GM12878 (cell line): ENCODE measurements at regions not wholly inside any gene's neighbourhood (a gene's known extent, or its start where the extent isn't known, plus 50 kb on each side); places are given as distances from the start of the nearest gene placed in this dataset.

Source experiments
- ATAC-seq: fragments of 200-7000 bp; cut with Tn5 transposase; 3 replicates; pipeline ENCODE4 v1.9.1; 2020; ENCODE audit warnings: mild to moderate bottlenecking, moderate library complexity
- BruUV-seq: library from RNA; stranded (reverse); fragments of 400-500 nt; replicated peaks from 2 replicates; lab custom pipeline; 2021; lab: Mats Ljungman, UMichigan
- CTCF ChIA-PET: fragments of 300-600 bp; sonication (Branson Sonifier 250); formaldehyde crosslinking; extraction: SDS; loops from one replicate; lab custom pipeline; 2021; ENCODE audit warnings: inconsistent platforms; lab: Yijun Ruan, JAX
- POLR2A ChIA-PET: fragments of 350-600 bp; formaldehyde crosslinking; extraction: SDS; loops from one replicate; lab custom pipeline; 2021; ENCODE audit warnings: inconsistent platforms; lab: Charles Lee
- RAD21 ChIA-PET: fragments of 300-600 bp; sonication (Branson Sonifier 250); formaldehyde crosslinking; loops from one replicate; lab custom pipeline; 2023; ENCODE audit warnings: antibody characterized with exemption; ENCODE audit not compliant: unreplicated experiment; lab: Charles Lee
- SMC1A ChIA-PET: fragments of 300-600 bp; sonication (Branson Sonifier 250); formaldehyde crosslinking; loops from one replicate; lab custom pipeline; 2023; ENCODE audit not compliant: unreplicated experiment, uncharacterized antibody; lab: Charles Lee
- DNase-seq: peaks from one replicate; pipeline ENCODE4 v3.0.0-alpha.2; 2011; ENCODE audit warnings: low read depth, low spot score
- FAIRE-seq: peaks from 3 replicates; lab custom pipeline; 2011; peaks lifted over from hg19 to GRCh38; lab: Jason Lieb, UNC
- H2AFZ ChIP-seq: 2 replicates; pipeline ENCODE4 v1.6.0; 2011; ENCODE audit warnings: low read depth, low read length, control low read depth; ENCODE audit not compliant: control insufficient read depth
- H3K27ac ChIP-seq: 2 replicates; pipeline ENCODE4 v1.5.1; 2011; ENCODE audit warnings: control low read depth; ENCODE audit not compliant: control insufficient read depth, insufficient read depth
- H3K27me3 ChIP-seq, 2 experiments: replicated peaks in 1 of 2; 2 replicates each; pipeline versions ENCODE4 v1.6.0 to v1.6.1; 2011; ENCODE audit warnings: low read length in 1 of 2; ENCODE audit not compliant: control insufficient read depth in 2 of 2, insufficient read depth in 2 of 2
- H3K36me3 ChIP-seq, 2 experiments: 2 replicates each; pipeline ENCODE4 v1.5.1; 2011; ENCODE audit warnings: low read length in 1 of 2; ENCODE audit not compliant: control insufficient read depth in 2 of 2, insufficient read depth in 2 of 2
- H3K4me1 ChIP-seq: 2 replicates; pipeline ENCODE4 v1.6.1; 2011; ENCODE audit warnings: mild to moderate bottlenecking, low read length, moderate library complexity, mixed read lengths; ENCODE audit not compliant: control insufficient read depth, insufficient read depth
- H3K4me2 ChIP-seq: 2 replicates; pipeline ENCODE4 v1.6.0; 2011; ENCODE audit warnings: control low read depth; ENCODE audit not compliant: control insufficient read depth, insufficient read depth
- H3K4me3 ChIP-seq: fragments of 200-600 bp; sonication (generic); 2 replicates; pipeline ENCODE4 v1.5.1; 2016
- H3K79me2 ChIP-seq: 2 replicates; pipeline ENCODE4 v1.6.0; 2011; ENCODE audit warnings: low read length; ENCODE audit not compliant: control insufficient read depth, insufficient read depth
- H3K9ac ChIP-seq: 2 replicates; pipeline ENCODE4 v1.8.0; 2011; ENCODE audit warnings: low read length, control low read depth, mixed read lengths; ENCODE audit not compliant: control insufficient read depth, insufficient read depth
- H3K9me3 ChIP-seq: replicated peaks from 3 replicates; pipeline ENCODE4 v1.5.1; 2011; ENCODE audit warnings: mild to moderate bottlenecking, low read length; ENCODE audit not compliant: control insufficient read depth, insufficient read depth
- H4K20me1 ChIP-seq: 2 replicates; pipeline ENCODE4 v1.6.0; 2011; ENCODE audit not compliant: control insufficient read depth, insufficient read depth
- FOXM1 ChIP-seq: IDR thresholded peaks from 2 replicates; pipeline ENCODE4 v1.6.1; 2012; ENCODE audit warnings: low read depth, mild to moderate bottlenecking, inconsistent platforms, low read length, moderate library complexity
- RUNX3 ChIP-seq: IDR thresholded peaks from 2 replicates; pipeline ENCODE4 v1.6.1; 2012; ENCODE audit warnings: low read length, inconsistent platforms
- TAF1 ChIP-seq: IDR thresholded peaks from 2 replicates; pipeline ENCODE4 v1.6.1; 2011; ENCODE audit warnings: mild to moderate bottlenecking, low read depth, low read length, borderline replicate concordance
- ZNF217 ChIP-seq: fragments of 450-650 bp; IDR thresholded peaks from 2 replicates; pipeline ENCODE4 v1.6.1; 2017; ENCODE audit warnings: antibody characterized with exemption, mild to moderate bottlenecking
- ZNF24 ChIP-seq: fragments of 450-650 bp; IDR thresholded peaks from 2 replicates; pipeline ENCODE4 v1.6.1; 2017; ENCODE audit warnings: antibody characterized with exemption, mild to moderate bottlenecking
- WGBS: methylation state at CpG from one replicate; pipeline ENCODE4 v1.1.6; 2016; ENCODE audit warnings: low lambda C conversion rate; ENCODE audit not compliant: insufficient replicate concordance, insufficient coverage; ENCODE audit errors: missing lambda C conversion rate; 5-methylcytosine and 5-hydroxymethylcytosine counted together
- in situ Hi-C: fragments of 300-500 bp; cut with MboI; formaldehyde crosslinking; loops from 9 replicates; pipeline ENCODE4 v1.14.3; 2018; ENCODE audit warnings: mixed read lengths
- intact Hi-C: fragments of 100-400 bp; cut with micrococcal nuclease; formaldehyde crosslinking; loops from one replicate; pipeline ENCODE4 v1.14.2; 2022; ENCODE audit not compliant: unreplicated experiment
- TF ChIP-seq, protein P1 (sequence below): fragments of 150-350 bp; IDR thresholded peaks from 2 replicates; pipeline ENCODE4 v1.6.1; 2016; ENCODE audit warnings: low read depth, low read length

DNA sequence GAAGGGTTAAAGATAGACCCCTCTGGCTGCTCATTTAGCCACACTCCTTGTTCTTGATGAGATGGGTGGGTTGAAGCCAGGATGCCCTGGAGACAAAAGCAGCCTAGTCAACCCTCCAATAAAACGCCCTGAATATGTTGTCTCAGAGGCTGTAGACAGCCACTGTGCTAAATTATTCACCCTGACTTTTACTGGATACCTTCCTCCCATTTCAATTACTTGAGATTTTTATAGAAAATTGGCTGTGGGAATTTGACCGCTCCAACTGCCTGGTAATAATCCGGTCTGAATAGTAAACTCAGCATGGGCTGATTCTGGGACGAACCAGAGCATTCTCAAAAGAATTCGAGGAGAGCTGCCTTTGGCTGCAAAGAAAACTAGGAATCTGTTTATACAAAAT is 104.2 kb downstream of the SNX18 start:
- H3K4me2 ChIP-seq, result no peak overlapping the region
- POLR2A ChIA-PET, result no interaction called here

More for the DNA sequence above, 104.2 kb downstream of the SNX18 start:
- DNase-seq (no peak), ATAC-seq (no peak), FAIRE-seq (no peak)
- TF ChIP-seq, protein P1, sequence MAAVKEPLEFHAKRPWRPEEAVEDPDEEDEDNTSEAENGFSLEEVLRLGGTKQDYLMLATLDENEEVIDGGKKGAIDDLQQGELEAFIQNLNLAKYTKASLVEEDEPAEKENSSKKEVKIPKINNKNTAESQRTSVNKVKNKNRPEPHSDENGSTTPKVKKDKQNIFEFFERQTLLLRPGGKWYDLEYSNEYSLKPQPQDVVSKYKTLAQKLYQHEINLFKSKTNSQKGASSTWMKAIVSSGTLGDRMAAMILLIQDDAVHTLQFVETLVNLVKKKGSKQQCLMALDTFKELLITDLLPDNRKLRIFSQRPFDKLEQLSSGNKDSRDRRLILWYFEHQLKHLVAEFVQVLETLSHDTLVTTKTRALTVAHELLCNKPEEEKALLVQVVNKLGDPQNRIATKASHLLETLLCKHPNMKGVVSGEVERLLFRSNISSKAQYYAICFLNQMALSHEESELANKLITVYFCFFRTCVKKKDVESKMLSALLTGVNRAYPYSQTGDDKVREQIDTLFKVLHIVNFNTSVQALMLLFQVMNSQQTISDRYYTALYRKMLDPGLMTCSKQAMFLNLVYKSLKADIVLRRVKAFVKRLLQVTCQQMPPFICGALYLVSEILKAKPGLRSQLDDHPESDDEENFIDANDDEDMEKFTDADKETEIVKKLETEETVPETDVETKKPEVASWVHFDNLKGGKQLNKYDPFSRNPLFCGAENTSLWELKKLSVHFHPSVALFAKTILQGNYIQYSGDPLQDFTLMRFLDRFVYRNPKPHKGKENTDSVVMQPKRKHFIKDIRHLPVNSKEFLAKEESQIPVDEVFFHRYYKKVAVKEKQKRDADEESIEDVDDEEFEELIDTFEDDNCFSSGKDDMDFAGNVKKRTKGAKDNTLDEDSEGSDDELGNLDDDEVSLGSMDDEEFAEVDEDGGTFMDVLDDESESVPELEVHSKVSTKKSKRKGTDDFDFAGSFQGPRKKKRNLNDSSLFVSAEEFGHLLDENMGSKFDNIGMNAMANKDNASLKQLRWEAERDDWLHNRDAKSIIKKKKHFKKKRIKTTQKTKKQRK, result no peak
- TF ChIP-seq ZNF217 (no peak), TAF1 (no peak), ZNF24 (no peak), FOXM1 (no peak), RUNX3 (no peak)
- 19% methylated on average over 5 of the region's 5 CpGs for WGBS
- in situ Hi-C loops, result no loop called here
- intact Hi-C loops, result no loop called here
- SMC1A ChIA-PET, result no interaction called here
- no peaks in the 10 kb centered on the region for H4K20me1 ChIP-seq
- no peak overlapping the region for H2AFZ ChIP-seq
- CTCF ChIA-PET, result no interaction called here
- H3K9ac ChIP-seq, result no peak overlapping the region
- no peaks in the 10 kb centered on the region for H3K4me1 ChIP-seq
- H3K79me2 ChIP-seq, result no peaks in the 10 kb centered on the region
- no peaks in the 10 kb centered on the region for H3K9me3 ChIP-seq
- no peaks in the 10 kb centered on the region; a peak in 1 of 4 replicates for H3K27me3 ChIP-seq
- no peak overlapping the region for H3K27ac ChIP-seq
- RAD21 ChIA-PET, result no interaction called here
- H3K36me3 ChIP-seq, result no peaks in the 10 kb centered on the region
- no peak overlapping the region for H3K4me3 ChIP-seq
- BruUV-seq, result no TSS peak
